ENCODE measurements at regions not wholly inside any gene's neighbourhood (a gene's known extent, or its start where the extent isn't known, plus 50 kb on each side); places are given as distances from the start of the nearest gene placed in this dataset.

DNA sequence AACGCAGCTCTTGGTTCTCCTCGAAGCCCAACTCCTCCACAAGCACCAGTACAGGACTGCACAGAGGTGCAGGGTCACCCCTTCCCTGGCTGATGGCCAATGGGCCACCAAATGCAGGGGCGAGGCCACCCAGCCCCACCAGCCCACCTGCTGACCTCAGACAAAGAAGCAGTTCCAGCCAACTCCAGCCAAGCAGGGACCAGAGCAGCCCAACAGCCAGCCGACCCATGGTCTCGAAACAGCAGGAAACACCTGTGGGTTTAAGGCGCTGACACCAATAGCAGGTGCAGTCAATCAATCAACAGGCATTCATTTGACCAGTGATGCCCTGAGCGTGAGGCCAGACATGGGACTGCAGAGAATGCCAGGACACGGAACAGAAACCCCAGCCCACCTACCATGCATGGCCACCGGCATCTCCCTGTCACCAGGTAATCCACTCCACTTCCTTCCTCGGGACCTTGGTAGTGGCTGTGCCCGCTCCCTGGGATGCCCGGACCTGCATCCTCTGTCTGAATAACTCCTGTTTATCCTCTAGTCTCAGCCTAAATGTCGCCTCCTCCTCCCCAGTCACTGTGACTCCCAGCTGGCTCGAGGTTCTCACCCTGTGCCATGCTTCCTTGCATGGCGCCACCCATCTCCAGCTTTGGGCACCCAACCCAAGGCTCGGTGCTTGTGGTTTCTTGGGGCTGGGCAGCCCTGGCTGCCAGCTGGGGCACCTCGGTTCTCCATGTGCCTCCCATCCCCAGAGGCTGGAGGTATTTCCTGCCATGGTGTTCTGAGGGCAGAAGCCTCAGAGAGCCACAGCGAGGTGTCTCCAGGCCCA, 1475.4 kb downstream of the BRD1 start:
- no peak for TF ChIP-seq POLR2A (IDR thresholded peaks at IDR 0.05; ENCODE audit: low read depth, low read length)
- no peak for TF ChIP-seq BHLHE40 (IDR thresholded peaks at IDR 0.05; ENCODE audit: low read depth, low read length)
- TF ChIP-seq, protein P1, sequence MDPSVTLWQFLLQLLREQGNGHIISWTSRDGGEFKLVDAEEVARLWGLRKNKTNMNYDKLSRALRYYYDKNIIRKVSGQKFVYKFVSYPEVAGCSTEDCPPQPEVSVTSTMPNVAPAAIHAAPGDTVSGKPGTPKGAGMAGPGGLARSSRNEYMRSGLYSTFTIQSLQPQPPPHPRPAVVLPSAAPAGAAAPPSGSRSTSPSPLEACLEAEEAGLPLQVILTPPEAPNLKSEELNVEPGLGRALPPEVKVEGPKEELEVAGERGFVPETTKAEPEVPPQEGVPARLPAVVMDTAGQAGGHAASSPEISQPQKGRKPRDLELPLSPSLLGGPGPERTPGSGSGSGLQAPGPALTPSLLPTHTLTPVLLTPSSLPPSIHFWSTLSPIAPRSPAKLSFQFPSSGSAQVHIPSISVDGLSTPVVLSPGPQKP (IDR thresholded peaks at IDR 0.05; ENCODE audit: borderline replicate concordance, low read depth, low read length) = no peak
- TF ChIP-seq, protein P2, sequence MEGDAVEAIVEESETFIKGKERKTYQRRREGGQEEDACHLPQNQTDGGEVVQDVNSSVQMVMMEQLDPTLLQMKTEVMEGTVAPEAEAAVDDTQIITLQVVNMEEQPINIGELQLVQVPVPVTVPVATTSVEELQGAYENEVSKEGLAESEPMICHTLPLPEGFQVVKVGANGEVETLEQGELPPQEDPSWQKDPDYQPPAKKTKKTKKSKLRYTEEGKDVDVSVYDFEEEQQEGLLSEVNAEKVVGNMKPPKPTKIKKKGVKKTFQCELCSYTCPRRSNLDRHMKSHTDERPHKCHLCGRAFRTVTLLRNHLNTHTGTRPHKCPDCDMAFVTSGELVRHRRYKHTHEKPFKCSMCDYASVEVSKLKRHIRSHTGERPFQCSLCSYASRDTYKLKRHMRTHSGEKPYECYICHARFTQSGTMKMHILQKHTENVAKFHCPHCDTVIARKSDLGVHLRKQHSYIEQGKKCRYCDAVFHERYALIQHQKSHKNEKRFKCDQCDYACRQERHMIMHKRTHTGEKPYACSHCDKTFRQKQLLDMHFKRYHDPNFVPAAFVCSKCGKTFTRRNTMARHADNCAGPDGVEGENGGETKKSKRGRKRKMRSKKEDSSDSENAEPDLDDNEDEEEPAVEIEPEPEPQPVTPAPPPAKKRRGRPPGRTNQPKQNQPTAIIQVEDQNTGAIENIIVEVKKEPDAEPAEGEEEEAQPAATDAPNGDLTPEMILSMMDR (conservative IDR thresholded peaks at IDR 0.05; ENCODE audit: low read depth, low read length) = no peak

All from IMR-90 (cell line).